Common myeloid progenitor, CD34-positive (primary cell): ENCODE measurements at regions not wholly inside any gene's neighbourhood (a gene's known extent, or its start where the extent isn't known, plus 50 kb on each side); places are given as distances from the start of the nearest gene placed in this dataset.
"Not testable (repeated sequence)": the region's sequence is repeated elsewhere in the genome, so short reads cannot be mapped to it uniquely, and the experiment has no call there.

Source experiments
- CTCF ChIA-PET: fragments of 350-600 bp; sonication (Branson Sonifier 250); formaldehyde crosslinking; loops from one replicate; lab custom pipeline; 2021; ENCODE audit warnings: antibody characterized with exemption; lab: Charles Lee
- POLR2A ChIA-PET: fragments of 350-600 bp; sonication (Branson Sonifier 250); formaldehyde crosslinking; loops from one replicate; lab custom pipeline; 2021; ENCODE audit warnings: antibody characterized with exemption; lab: Charles Lee
- DNase-seq, 3 donors: peaks; one replicate each; pipeline versions ENCODE4 v3.0.0 to v3.0.0-alpha.2; 2013
- H3K27ac ChIP-seq, 2 experiments: 1 replicate in 1 of 2; 2 replicates in 1 of 2; pipeline ENCODE4 v1.7.0; 2013; ENCODE audit warnings: inconsistent platforms in 2 of 2, low read length in 2 of 2, mild to moderate bottlenecking in 2 of 2, low read depth in 1 of 2, moderate library complexity in 1 of 2; ENCODE audit not compliant: severe bottlenecking in 2 of 2, insufficient read depth in 1 of 2, poor library complexity in 1 of 2
- H3K27me3 ChIP-seq, 5 experiments: replicated peaks in 2 of 5; 1 replicate in 3 of 5; 2 replicates in 2 of 5; pipeline versions ENCODE4 v1.6.1 to v1.7.0; 2013; ENCODE audit warnings: low read length in 4 of 5, mild to moderate bottlenecking in 2 of 5, moderate library complexity in 2 of 5, inconsistent platforms in 1 of 5; ENCODE audit not compliant: insufficient read depth in 5 of 5, control insufficient read depth in 4 of 5
- H3K36me3 ChIP-seq, 4 experiments: 1 replicate in 2 of 4; 2 replicates in 2 of 4; pipeline versions ENCODE4 v1.6.1 to v1.7.0; 2013; ENCODE audit warnings: low read length in 3 of 4, control low read depth in 1 of 4, mild to moderate bottlenecking in 1 of 4; ENCODE audit not compliant: control insufficient read depth in 4 of 4, insufficient read depth in 4 of 4
- H3K4me1 ChIP-seq, 4 experiments: 1 replicate in 3 of 4; 2 replicates in 1 of 4; pipeline versions ENCODE4 v1.6.1 to v1.7.1; 2013; ENCODE audit warnings: low read length in 3 of 4, mild to moderate bottlenecking in 3 of 4, control low read depth in 1 of 4, inconsistent platforms in 1 of 4, moderate library complexity in 1 of 4; ENCODE audit not compliant: control insufficient read depth in 4 of 4, insufficient read depth in 4 of 4; ENCODE audit errors: control extremely low read depth in 1 of 4
- H3K4me3 ChIP-seq, 7 experiments: 1 replicate in 4 of 7; 2 replicates in 3 of 7; pipeline versions ENCODE4 v1.5.1 to v1.7.0; 2013; ENCODE audit warnings: mild to moderate bottlenecking in 7 of 7, low read length in 6 of 7, moderate library complexity in 6 of 7, inconsistent platforms in 2 of 7, low read depth in 2 of 7, control low read depth in 1 of 7; ENCODE audit not compliant: insufficient read depth in 4 of 7, control insufficient read depth in 1 of 7; ENCODE audit errors: extremely low read depth in 1 of 7
- H3K9me3 ChIP-seq, 5 experiments: 1 replicate in 4 of 5; 2 replicates in 1 of 5; pipeline versions ENCODE4 v1.6.1 to v1.7.1; 2013; ENCODE audit warnings: low read length in 4 of 5, mild to moderate bottlenecking in 2 of 5, inconsistent platforms in 1 of 5, low read depth in 1 of 5, moderate library complexity in 1 of 5; ENCODE audit not compliant: control insufficient read depth in 4 of 5, insufficient read depth in 2 of 5; ENCODE audit errors: control extremely low read depth in 1 of 5
- WGBS: methylation state at CpG from one replicate; pipeline ENCODE4 v1.1.5; 2013; ENCODE audit not compliant: insufficient coverage; 5-methylcytosine and 5-hydroxymethylcytosine counted together

DNA sequence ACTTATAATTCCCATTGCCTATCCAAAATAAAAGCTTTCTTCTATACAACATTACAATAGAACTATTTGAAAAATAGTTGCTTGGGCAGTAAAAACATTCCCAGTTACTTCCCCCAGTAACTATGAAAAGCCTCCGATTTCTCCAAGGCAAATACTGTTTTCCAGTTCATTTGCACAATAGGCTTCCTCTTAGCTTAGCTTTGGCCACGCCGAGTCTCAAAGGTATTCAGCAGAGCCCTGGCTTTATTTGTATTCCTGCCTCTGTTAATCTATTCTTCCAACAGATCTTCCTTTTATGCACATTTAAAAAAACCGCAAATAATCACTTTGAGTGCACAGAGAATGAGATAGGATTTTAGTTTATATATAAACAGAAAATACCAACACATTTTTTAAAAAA is 836.8 kb upstream of the VRK2 start:
- Histone ChIP-seq H3K4me1 (no peaks in the 10 kb centered on the region), H3K27me3 (no peaks in the 10 kb centered on the region), H3K9me3 (no peaks in the 10 kb centered on the region), H3K27ac (no peak overlapping the region), H3K36me3 (no peaks in the 10 kb centered on the region), H3K4me3 (no peak overlapping the region)
- ChIA-PET CTCF (no interaction called here), POLR2A (no interaction called here)
- 80% methylated on average over 2 of the region's 4 CpGs for WGBS
- no peak for DNase-seq

GRCh38 chr2:57210855-57211254 is 835.8 kb upstream of the VRK2 start:
- POLR2A ChIA-PET: no interaction called here
- no CpG with 5 or more reads among the region's 4 CpGs for WGBS
- H3K4me3 ChIP-seq: no peak overlapping the region
- H3K4me1 ChIP-seq: no peaks in the 10 kb centered on the region
- CTCF ChIA-PET: no interaction called here
- no peaks in the 10 kb centered on the region for H3K36me3 ChIP-seq
- H3K9me3 ChIP-seq: no peaks in the 10 kb centered on the region
- no peak for DNase-seq
- H3K27ac ChIP-seq: no peak overlapping the region
- H3K27me3 ChIP-seq: no peaks in the 10 kb centered on the region

DNA sequence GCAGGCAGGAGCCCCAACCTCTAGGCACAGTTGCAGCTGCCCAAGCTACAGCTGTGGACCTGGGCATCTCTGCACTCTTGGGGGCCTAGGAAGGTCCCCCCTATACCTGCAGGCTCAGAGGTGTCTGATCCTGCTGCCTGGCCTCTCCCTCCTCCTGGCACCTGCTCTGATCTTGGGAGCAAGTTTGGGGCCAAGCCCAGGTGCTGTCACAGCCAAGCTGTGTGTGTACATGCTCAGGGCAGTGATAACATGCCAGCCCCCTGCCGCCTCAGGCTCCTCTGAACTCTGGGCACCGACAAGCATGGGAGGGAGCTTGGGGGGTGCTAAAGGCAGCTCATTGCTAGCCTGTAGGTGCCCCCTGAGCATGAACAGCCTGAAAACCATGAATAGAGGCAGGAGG is 829.6 kb upstream of the VRK2 start:
- Histone ChIP-seq H3K9me3 (peaks cover 0 to 26% (median 10%) of the 10 kb centered on the region in 5 experiments), H3K27me3 (no peaks in the 10 kb centered on the region), H3K27ac (no peak overlapping the region), H3K4me3 (no peak overlapping the region), H3K36me3 (no peaks in the 10 kb centered on the region), H3K4me1 (no peaks in the 10 kb centered on the region)
- ChIA-PET CTCF (no interaction called here), POLR2A (no interaction called here)
- WGBS: 86% methylated on average over 2 of the region's 2 CpGs
- no peak for DNase-seq

DNA sequence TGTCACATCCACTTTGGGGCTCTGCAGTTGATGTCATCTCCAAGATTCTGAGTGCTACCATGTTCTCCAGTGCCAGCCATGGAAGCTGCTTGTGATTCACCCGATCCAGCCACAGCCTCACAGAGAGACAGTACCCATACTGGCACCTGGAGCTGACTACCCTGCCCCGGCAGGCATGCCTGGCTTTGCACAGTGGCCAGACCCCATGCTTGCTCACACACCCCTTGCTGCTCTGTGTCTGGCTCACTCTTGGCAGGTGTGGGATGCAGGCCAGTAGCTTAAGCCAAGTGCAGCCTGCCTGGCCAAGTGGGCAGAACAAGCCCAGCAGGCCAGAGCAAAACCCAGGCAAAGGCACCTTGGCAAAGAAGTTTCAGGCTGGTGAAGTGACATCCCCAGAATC is 828.4 kb upstream of the VRK2 start:
- Histone ChIP-seq H3K27me3 (no peaks in the 10 kb centered on the region), H3K36me3 (no peaks in the 10 kb centered on the region), H3K9me3 (peaks cover 0 to 26% (median 10%) of the 10 kb centered on the region in 5 experiments), H3K27ac (no peak overlapping the region), H3K4me1 (no peaks in the 10 kb centered on the region), H3K4me3 (no peak overlapping the region)
- POLR2A ChIA-PET: no interaction called here
- CTCF ChIA-PET: no interaction called here
- WGBS: 86% methylated on average over 2 of the region's 2 CpGs
- DNase-seq: no peak

GRCh38 chr2:57229706-57230105 is 816.9 kb upstream of the VRK2 start:
- H3K27me3 ChIP-seq, DNase-seq, H3K27ac ChIP-seq, H3K36me3 ChIP-seq, CTCF ChIA-PET, POLR2A ChIA-PET, H3K4me3 ChIP-seq, H3K4me1 ChIP-seq, H3K9me3 ChIP-seq: not testable (repeated sequence)
- 93% methylated on average over 10 of the region's 12 CpGs for WGBS

GRCh38 chr2:57232341-57232740 is 814.3 kb upstream of the VRK2 start:
- DNase-seq, H3K27me3 ChIP-seq, H3K36me3 ChIP-seq, H3K27ac ChIP-seq, H3K4me3 ChIP-seq, CTCF ChIA-PET, H3K9me3 ChIP-seq, H3K4me1 ChIP-seq: not testable (repeated sequence)
- POLR2A ChIA-PET: interaction anchor here (0.6 kb wide), 1 partner anchor 834 kb away, joined by 3 read pairs; no protein-coding TSS in a partner anchor
- 98% methylated on average over 9 of the region's 9 CpGs for WGBS

DNA sequence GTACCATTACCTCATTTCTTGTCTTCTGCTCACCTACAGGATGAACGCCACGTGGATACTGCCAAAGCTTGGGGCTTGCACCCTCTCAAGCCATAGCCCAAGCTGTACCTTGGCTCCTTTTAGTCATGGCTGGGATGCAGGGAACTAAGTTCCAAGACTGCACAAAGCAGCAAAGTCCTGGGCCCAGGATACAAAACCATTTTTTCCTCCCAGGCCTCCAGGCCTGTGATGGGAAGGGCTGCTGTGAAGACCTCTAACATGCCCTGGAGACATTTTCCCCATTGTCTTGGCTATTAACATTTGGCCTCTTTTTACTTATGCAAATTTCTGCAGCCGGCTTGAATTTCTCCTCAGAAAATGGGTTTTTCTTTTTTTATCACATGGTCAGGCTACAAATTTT is 795.1 kb upstream of the VRK2 start:
- H3K4me1 ChIP-seq, DNase-seq, H3K36me3 ChIP-seq, H3K4me3 ChIP-seq, H3K27me3 ChIP-seq, POLR2A ChIA-PET, H3K27ac ChIP-seq, CTCF ChIA-PET: not testable (repeated sequence)
- H3K9me3 ChIP-seq: peaks cover 2 to 13% (median 8%) of the 10 kb centered on the region in 5 experiments
- WGBS: 100% methylated on average over 1 of the region's 3 CpGs
